ENCODE measurements at regions not wholly inside any gene's neighbourhood (a gene's known extent, or its start where the extent isn't known, plus 50 kb on each side); places are given as distances from the start of the nearest gene placed in this dataset.

DNA sequence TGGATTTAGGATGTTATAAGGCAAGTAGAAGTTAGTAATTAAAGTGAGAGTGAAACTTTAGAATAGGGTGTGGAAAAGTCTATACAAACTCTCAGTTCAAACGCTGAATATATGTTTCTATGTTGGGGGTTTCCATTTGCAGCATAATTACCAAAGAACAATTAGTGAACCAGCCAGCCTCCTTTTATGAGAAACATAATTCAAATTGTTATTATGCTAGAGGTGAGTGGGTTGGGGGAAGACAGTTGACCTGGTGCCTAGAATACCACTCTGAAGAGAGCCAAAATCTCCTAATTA is 435.8 kb downstream of the MDFIC start:
- TF ChIP-seq ZNF521 (tag by site-specific recombination; IDR thresholded peaks at IDR 0.05), result no peak
- no peak for TF ChIP-seq GLI4 (tag by site-specific recombination; IDR thresholded peaks at IDR 0.05)
- TF ChIP-seq, protein P1, sequence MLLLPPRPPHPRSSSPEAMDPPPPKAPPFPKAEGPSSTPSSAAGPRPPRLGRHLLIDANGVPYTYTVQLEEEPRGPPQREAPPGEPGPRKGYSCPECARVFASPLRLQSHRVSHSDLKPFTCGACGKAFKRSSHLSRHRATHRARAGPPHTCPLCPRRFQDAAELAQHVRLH (tag by site-specific recombination; IDR thresholded peaks at IDR 0.05), result no peak
- ChIA-PET POLR2A (no interaction called here), CTCF (no interaction called here)
- H3K27ac ChIP-seq (ENCODE audit: extremely low read depth, low read depth, low read length), result no peak overlapping the region
- no peak overlapping the region for H3K4me3 ChIP-seq (ENCODE audit: low read depth, low read length)
- H3K36me3 ChIP-seq (ENCODE audit: control insufficient read depth in 2 of 2, insufficient read depth in 1 of 2, low read length in 2 of 2), result no peaks in the 10 kb centered on the region
- no peaks in the 10 kb centered on the region for H3K9me3 ChIP-seq (ENCODE audit: control insufficient read depth, insufficient read depth, low read depth, low read length)
- H3K4me1 ChIP-seq (ENCODE audit: control insufficient read depth, insufficient read depth, low read length), result no peaks in the 10 kb centered on the region

DNA sequence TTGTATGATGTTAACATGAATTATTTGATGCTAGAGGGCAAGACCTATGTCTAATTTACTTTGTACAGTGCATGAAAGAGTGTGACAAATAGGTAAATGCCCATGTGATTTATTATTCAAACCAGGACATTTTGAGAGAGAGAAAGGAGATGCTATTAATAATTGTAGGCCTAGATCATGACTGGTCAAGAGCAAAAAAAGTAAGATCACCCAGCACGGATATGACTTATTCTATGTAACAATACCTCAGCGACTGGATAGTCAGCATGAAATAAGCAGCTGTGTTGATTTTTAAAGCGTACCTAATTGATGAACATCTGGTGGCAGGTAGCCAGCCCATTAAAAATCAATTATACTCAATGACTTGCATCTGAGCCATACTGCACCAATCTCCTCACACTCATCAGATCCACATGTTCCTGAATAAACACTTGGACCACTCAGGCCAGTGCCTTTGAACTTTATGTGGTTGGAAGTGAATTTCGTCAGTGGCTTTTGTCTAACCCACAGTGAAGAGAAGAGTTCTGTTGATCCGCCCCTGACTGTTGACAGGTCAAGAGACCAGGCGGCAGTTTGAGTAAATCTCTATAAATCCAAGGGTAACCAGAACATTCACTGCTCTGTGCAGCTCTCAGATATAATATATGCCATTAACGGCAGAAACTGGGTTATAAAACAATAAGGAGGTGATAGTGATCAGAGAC is 435.3 kb downstream of the MDFIC start:
- TF ChIP-seq ZNF174 (tag by site-specific recombination; IDR thresholded peaks at IDR 0.05) (no peak), ZNF16 (tag by site-specific recombination; IDR thresholded peaks at IDR 0.05; ENCODE audit: low read depth) (no peak), ZNF629 (tag by site-specific recombination; IDR thresholded peaks at IDR 0.05) (no peak), ZNF585B (tag by site-specific recombination; IDR thresholded peaks at IDR 0.05) (no peak)
- Histone ChIP-seq H3K4me1 (ENCODE audit: control insufficient read depth, insufficient read depth, low read length) (no peaks in the 10 kb centered on the region), H3K27ac (ENCODE audit: extremely low read depth, low read depth, low read length) (no peak overlapping the region), H3K36me3 (ENCODE audit: control insufficient read depth in 2 of 2, insufficient read depth in 1 of 2, low read length in 2 of 2) (no peaks in the 10 kb centered on the region), H3K9me3 (ENCODE audit: control insufficient read depth, insufficient read depth, low read depth, low read length) (no peaks in the 10 kb centered on the region), H3K4me3 (ENCODE audit: low read depth, low read length) (no peak overlapping the region)
- ChIA-PET CTCF (interaction anchor here (0.7 to 1.0 kb wide), 3 partner anchors 11 to 86 kb away, joined by 3 to 4 read pairs (median 3); no protein-coding TSS in a partner anchor), POLR2A (no interaction called here)

DNA sequence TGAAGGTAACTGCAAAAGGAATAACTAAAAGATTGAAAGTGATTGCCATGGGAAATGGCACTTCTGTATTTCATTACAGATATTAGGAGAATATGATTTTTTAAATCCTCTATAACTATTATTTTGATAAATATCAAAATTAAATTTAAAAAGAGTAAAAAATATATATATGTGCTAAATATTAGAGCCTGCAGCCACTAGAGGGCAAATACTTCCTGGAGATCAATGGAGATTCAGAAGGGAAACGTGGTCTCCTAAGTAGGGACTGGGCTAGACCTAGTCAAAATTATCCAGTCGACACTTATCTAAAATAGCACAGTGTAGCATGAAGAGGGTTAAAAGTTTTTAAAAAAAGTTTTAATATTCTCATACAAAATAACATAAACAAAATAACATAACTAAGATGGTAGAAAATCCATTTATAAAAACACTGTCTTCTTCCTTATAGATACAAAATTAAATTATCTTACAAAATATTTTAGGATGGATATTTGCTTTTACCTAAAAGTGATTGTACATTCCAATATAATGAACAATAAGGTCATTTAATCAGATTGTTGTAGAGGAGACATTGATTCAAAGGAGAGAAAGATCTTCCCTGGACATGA is 434.3 kb downstream of the MDFIC start:
- Histone ChIP-seq H3K4me3 (ENCODE audit: low read depth, low read length) (no peak overlapping the region), H3K27ac (ENCODE audit: extremely low read depth, low read depth, low read length) (no peak overlapping the region), H3K9me3 (ENCODE audit: control insufficient read depth, insufficient read depth, low read depth, low read length) (no peaks in the 10 kb centered on the region), H3K36me3 (ENCODE audit: control insufficient read depth in 2 of 2, insufficient read depth in 1 of 2, low read length in 2 of 2) (no peaks in the 10 kb centered on the region), H3K4me1 (ENCODE audit: control insufficient read depth, insufficient read depth, low read length) (no peaks in the 10 kb centered on the region)
- ChIA-PET CTCF (interaction anchor here (0.7 to 1.0 kb wide), 3 partner anchors 11 to 87 kb away, joined by 3 to 4 read pairs (median 3); no protein-coding TSS in a partner anchor), POLR2A (no interaction called here)
- TF ChIP-seq, protein P2, sequence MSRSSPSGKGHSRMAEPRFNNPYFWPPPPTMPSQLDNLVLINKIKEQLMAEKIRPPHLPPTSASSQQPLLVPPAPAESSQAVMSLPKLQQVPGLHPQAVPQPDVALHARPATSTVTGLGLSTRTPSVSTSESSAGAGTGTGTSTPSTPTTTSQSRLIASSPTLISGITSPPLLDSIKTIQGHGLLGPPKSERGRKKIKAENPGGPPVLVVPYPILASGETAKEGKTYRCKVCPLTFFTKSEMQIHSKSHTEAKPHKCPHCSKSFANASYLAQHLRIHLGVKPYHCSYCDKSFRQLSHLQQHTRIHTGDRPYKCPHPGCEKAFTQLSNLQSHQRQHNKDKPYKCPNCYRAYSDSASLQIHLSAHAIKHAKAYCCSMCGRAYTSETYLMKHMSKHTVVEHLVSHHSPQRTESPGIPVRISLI (tag by site-specific recombination; IDR thresholded peaks at IDR 0.05), result no peak
- TF ChIP-seq ZBTB1 (tag by site-specific recombination; IDR thresholded peaks at IDR 0.05) (no peak), OVOL3 (tag by site-specific recombination; IDR thresholded peaks at IDR 0.05) (no peak)

DNA sequence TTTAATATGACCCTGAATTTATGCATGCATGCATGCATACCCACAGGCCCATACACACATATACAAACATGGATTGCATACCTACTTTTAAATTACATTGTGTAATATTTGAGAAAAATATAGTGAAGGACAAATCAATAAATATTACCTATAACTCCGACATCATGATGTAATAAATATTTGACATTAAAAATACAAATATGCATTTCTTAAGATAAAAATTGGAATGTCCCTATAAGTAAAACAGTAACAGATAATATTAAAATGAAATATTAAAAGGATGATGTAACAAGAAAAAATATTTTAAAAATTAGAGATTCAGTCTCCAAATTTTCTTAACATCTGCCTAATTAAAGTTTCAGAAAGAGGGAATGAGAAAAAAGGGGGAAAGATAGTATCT is 433.0 kb downstream of the MDFIC start:
- H3K4me3 ChIP-seq (ENCODE audit: low read depth, low read length), result no peak overlapping the region

More for the DNA sequence above, 433.0 kb downstream of the MDFIC start:
- Histone ChIP-seq H3K9me3 (ENCODE audit: control insufficient read depth, insufficient read depth, low read depth, low read length) (no peaks in the 10 kb centered on the region), H3K4me1 (ENCODE audit: control insufficient read depth, insufficient read depth, low read length) (no peaks in the 10 kb centered on the region), H3K36me3 (ENCODE audit: control insufficient read depth in 2 of 2, insufficient read depth in 1 of 2, low read length in 2 of 2) (no peaks in the 10 kb centered on the region), H3K27ac (ENCODE audit: extremely low read depth, low read depth, low read length) (no peak overlapping the region)
- TF ChIP-seq, protein P3, sequence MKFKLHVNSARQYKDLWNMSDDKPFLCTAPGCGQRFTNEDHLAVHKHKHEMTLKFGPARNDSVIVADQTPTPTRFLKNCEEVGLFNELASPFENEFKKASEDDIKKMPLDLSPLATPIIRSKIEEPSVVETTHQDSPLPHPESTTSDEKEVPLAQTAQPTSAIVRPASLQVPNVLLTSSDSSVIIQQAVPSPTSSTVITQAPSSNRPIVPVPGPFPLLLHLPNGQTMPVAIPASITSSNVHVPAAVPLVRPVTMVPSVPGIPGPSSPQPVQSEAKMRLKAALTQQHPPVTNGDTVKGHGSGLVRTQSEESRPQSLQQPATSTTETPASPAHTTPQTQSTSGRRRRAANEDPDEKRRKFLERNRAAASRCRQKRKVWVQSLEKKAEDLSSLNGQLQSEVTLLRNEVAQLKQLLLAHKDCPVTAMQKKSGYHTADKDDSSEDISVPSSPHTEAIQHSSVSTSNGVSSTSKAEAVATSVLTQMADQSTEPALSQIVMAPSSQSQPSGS (tag by site-specific recombination; IDR thresholded peaks at IDR 0.05; ENCODE audit: low read depth), result peak; percentile 60; the same call in 1 of the 2 replicates
- TF ChIP-seq, protein P4, sequence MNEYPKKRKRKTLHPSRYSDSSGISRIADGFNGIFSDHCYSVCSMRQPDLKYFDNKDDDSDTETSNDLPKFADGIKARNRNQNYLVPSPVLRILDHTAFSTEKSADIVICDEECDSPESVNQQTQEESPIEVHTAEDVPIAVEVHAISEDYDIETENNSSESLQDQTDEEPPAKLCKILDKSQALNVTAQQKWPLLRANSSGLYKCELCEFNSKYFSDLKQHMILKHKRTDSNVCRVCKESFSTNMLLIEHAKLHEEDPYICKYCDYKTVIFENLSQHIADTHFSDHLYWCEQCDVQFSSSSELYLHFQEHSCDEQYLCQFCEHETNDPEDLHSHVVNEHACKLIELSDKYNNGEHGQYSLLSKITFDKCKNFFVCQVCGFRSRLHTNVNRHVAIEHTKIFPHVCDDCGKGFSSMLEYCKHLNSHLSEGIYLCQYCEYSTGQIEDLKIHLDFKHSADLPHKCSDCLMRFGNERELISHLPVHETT (tag by site-specific recombination; IDR thresholded peaks at IDR 0.05), result no peak
- CTCF ChIA-PET, result interaction anchor here (0.7 kb wide), 2 partner anchors 211 to 388 kb away, joined by 3 to 4 read pairs; no protein-coding TSS in a partner anchor
- POLR2A ChIA-PET, result no interaction called here
